ENCODE measurements at regions not wholly inside any gene's neighbourhood (a gene's known extent, or its start where the extent isn't known, plus 50 kb on each side); places are given as distances from the start of the nearest gene placed in this dataset.
"Not testable (repeated sequence)": the region's sequence is repeated elsewhere in the genome, so short reads cannot be mapped to it uniquely, and the experiment has no call there.

DNA sequence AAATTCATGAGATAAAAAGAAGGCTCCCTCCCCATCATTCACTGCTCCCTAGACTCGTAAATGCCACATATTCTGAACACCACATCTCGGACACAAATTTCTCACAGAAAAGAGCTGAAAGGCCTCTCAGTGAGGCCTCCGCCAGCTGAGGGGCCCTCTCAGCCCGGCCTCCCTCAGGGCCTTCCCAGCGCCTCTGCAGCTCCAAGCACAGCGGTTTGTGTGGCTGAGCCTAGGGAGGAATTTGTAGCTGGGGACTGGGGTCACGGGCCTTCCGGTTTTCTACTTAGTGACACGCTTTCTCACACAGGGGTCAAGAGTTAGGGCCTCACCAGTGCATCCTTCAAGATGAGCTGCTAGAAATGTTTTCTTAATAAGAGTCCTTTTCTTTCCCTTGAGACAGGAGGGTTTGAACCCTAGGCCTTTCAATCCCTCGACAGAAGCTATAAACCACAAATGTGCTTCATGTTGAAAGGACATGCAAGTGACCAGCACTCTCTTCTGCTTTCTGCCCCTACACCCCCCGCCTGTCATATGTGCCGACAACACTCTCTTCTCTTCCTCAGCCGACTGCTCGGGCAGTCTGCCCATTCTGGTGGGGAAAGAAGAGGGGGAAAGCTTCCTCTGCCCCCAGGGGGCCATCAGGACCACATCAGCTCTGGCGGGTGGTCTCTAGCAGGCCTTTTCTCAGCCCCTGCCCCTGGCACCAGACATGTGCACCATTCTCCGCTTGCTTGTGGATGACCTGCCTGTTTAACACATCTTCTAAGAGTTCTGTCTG lies 104.9 kb downstream of the CHIC2 start:
- DNase-seq (ENCODE audit: low read depth in 2 of 2, low spot score in 1 of 2) = no peak

DNA sequence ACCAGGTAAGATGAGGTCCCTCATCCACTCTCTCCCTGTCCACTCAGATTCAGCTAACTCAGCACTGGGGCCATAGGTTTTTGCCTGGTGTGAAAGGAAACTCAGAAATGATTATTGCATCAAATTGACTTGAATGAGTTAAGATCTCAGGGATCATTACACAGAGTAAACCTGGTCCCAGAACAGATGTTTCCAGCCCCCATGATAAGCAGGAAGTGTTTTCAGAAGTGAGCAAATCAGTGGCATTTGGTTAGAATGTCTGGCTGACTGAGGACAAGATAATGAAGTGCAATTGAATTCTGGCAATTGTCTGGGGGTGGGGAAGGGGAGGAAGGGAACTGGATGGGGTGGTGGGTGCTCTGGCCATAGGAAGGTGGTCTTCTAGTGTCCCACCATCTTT lies 108.0 kb downstream of the CHIC2 start:
- DNase-seq (ENCODE audit: low read depth in 2 of 2, low spot score in 1 of 2) = no peak

- DNase-seq (ENCODE audit: low read depth in 2 of 2, low spot score in 1 of 2) = no peak
Measured at GRCh38 chr4:53956053-53956452, 108.4 kb downstream of the CHIC2 start.

GRCh38 chr4:53951414-53951813 lies 113.0 kb downstream of the CHIC2 start:
- no peak for DNase-seq (ENCODE audit: low read depth in 2 of 2, low spot score in 1 of 2)

DNA sequence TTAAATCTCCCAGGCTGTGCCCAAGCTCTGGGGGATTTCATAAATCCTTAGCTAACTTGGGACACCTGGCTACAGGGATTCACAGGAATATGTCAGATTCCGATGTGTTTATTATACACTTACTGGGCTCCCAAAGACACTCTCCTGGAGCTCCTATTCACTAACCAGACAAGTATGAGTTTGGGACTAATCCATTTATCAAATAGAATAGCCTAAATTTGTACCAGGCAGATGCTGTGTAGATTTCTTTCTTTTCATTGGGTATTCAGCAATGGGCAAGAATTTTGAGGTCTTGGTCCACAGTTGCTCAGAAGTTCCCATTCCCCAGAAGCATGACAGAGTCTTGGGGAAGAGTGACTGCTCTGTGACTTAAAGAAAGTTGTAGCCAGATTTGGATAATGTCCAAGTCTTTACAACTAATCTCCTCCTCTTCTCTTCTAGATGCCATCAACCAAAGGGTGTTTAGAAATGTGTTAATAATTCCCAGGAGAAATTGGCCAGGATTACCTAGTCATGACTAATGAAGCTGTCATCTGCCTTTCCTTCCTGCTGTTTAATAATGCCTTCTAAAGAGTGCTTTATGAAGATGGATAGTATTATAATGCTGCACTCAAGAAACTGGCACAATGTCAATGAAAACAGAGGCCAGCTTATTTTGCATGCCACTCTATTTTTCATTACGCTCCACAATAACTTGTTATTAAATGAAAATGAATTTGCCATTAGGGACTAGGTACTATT lies 120.9 kb downstream of the CHIC2 start:
- DNase-seq (ENCODE audit: low read depth in 2 of 2, low spot score in 1 of 2) = no peak

DNA sequence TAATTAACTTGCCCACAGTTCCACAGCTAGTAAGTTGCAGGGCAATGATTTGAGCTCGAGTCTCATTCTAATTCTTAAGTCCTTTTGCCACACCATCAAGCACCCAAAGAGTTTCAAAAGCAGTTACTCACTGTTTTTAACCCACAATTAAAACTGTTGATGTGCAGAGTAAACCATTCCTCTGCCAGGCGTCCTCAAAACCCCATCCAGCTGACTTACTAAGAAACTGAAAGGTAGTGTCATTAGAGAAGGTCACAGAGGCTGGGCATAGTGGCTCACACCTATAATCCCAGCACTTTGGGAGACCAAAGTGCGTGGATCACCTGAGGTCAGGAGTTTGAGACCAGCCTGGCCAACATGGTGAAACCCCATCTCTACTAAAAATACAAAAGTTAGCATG lies 121.7 kb downstream of the CHIC2 start:
- no peak for DNase-seq (ENCODE audit: low read depth in 2 of 2, low spot score in 1 of 2)

DNA sequence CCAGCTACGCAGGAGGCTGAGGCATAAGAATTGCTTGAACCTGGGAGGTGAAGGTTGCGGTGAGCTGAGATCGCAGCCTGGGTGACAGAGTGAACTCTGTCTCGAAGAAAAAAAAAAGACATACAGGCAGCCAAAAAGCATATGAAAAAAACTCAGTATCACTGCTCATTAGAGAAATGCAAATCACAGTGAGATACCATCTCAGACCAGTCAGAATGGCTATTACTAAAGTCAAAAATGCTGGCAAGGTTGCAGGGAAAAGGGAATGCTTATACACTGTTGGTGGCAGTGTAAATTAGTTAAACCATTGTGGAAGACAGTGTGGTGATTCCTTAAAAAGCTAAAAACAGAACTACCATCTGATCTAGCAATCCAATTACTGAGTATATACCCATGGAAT lies 123.1 kb downstream of the CHIC2 start:
- no peak for DNase-seq (ENCODE audit: low read depth in 2 of 2, low spot score in 1 of 2)

DNA sequence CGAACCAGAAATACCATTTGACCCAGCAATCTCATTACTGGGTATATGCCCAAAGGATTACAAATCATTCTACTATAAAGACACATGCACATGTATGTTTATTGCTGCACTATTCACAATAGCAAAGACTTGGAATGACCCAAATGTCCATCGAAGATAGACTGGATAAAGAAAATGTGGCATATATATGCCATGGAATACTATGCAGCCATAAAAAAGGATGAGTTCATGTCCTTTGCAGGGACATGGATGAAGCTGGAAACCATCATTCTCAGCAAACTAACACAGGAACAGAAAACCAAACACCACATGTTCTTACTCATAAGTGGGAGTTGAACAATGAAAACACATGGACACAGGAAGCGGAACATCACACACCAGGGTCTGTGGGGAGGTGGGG lies 124.5 kb downstream of the CHIC2 start:
- not testable (repeated sequence) for DNase-seq (ENCODE audit: low read depth in 2 of 2, low spot score in 1 of 2)

DNA sequence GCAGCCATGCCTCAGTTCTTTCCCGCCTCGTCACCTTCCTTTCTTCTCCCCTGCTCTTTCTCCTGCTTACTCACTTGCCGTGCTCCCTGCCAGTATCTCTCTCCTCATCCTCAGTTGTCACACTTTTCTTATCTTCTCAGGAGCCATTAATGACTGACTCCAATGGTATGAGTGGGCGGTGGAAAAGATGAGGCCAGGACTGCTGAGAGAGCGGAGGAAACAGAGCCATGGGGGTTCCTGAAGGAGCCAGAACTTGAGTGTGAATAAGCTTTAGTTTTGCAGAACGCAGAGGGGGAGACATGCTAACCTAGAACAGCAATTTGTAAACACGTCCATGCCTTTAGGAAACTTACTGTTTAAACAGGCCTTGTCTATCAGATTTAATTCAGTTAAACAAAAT lies 126.5 kb downstream of the CHIC2 start:
- no peak for DNase-seq (ENCODE audit: low read depth in 2 of 2, low spot score in 1 of 2)

DNA sequence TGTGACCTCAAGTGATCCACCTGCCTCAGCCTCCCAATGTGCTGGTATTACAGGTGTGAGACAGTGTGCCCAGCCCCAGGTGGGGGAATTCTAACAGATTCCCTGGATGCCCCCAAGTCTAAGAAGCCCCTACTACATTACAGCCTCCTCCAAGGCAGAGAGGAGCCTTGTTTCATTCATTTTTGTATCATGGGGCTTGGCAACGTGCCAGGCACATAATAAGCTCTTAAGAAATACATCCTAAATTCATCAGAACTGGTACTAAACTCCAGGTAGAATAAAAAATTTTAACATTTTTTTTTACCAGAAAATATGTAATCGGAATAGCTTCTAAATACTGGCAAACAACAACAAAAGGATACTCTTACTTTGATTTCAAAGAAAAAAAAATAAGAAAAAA lies 127.1 kb downstream of the CHIC2 start:
- no peak for DNase-seq (ENCODE audit: low read depth in 2 of 2, low spot score in 1 of 2)

- no peak for DNase-seq (ENCODE audit: low read depth in 2 of 2, low spot score in 1 of 2)
Measured at GRCh38 chr4:53935780-53936179, 128.6 kb downstream of the CHIC2 start.

GRCh38 chr4:53932796-53933610 lies 131.4 kb downstream of the CHIC2 start:
- DNase-seq (ENCODE audit: low read depth in 2 of 2, low spot score in 1 of 2) = no peak

DNA sequence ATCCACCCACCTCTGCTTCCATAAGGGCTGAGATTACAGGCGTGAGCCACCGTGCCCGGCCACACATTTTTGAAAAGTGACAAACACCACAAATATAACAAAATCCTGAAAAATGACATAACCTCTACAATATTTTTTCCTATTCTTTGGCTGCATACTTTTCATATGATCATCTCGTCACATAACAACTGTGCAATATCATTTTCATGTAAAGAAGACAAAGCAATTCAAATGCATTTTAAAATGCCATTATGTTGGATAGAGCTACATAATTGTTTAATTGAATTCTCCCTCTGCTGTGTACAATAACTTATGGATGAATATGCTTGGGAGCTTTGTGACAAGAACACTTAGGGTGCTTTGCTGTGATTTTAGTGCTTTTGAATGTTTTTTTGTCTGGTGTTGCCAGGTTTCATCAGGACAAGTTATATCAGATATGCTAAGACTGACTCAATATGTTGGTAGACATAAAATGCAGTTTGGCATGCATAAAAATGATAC lies 132.9 kb downstream of the CHIC2 start:
- DNase-seq (ENCODE audit: low read depth in 2 of 2, low spot score in 1 of 2) = no peak

DNA sequence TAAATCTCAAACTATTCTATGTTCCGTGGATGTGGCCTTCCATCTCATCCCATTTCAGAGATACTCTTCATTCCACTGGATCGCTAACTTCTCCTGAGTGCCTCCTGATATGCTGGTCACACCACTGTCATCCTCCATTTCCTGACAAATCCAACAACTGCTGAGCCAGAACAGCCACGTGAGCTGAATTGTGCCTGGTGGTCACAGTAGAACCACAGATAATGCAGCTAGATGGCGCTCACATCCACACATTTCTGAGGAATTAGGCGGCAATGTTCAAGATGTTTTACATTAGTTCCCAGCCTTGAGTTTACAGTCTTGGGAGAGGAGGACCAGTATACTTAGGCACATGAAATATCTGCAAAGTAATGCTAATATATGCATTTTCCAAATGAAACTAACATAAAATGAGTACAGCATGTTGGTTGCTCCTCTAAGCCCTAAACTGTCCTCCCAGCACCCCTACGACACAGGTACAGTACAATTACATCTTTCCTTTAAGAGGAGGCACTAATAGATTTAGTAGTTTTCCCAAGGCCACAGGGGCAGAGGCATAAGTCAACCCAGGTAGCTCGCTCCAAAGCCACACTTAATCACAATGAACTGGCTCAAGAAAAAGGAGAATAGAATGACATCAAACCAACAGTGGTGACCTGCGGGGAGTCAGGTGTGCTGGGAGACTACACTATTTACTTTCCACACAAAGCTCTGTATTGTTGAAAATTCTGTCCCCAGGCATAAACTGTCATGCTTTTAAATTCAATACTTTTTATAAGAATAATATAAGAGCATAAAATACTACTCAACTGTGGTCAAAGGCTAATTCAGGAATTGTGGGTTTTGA lies 134.2 kb downstream of the CHIC2 start:
- peak in 1 of 2 donors; percentile 16 for DNase-seq (ENCODE audit: low read depth in 2 of 2, low spot score in 1 of 2)

GRCh38 chr4:53929311-53929710 lies 135.1 kb downstream of the CHIC2 start:
- no peak for DNase-seq (ENCODE audit: low read depth in 2 of 2, low spot score in 1 of 2)

GRCh38 chr4:53928825-53929224 lies 135.6 kb downstream of the CHIC2 start:
- DNase-seq (ENCODE audit: low read depth in 2 of 2, low spot score in 1 of 2) = no peak

DNA sequence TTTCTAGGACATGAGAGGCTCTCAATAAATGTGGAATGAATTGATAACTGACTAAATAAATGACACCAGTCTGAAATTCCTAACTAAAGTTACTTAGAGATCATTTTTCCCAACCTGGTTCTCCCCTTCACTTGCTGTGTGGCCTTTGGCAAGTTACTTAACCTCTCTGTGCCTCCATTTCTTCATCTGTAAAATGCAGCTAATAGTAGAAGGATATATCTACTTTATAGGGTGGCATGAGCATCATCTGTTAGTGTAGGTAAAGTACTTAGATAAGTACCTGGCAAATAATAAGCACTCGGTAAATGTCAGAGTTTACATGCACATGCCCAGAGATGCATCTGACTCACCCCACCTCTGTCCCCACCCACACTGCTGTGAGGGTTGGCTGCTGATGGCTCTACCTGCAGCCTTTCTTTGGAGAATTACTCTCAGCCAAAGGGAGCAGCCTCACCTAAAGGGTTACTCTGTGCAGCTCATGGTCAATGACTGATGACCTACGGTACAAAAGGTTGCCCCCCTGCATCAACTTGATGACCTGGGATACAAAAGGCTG lies 139.3 kb downstream of the CHIC2 start:
- DNase-seq (ENCODE audit: low read depth in 2 of 2, low spot score in 1 of 2) = no peak

- DNase-seq (ENCODE audit: low read depth in 2 of 2, low spot score in 1 of 2) = no peak
Measured at GRCh38 chr4:53924333-53925049, 139.9 kb downstream of the CHIC2 start.

GRCh38 chr4:53923921-53924320 lies 140.5 kb downstream of the CHIC2 start:
- no peak for DNase-seq (ENCODE audit: low read depth in 2 of 2, low spot score in 1 of 2)

DNA sequence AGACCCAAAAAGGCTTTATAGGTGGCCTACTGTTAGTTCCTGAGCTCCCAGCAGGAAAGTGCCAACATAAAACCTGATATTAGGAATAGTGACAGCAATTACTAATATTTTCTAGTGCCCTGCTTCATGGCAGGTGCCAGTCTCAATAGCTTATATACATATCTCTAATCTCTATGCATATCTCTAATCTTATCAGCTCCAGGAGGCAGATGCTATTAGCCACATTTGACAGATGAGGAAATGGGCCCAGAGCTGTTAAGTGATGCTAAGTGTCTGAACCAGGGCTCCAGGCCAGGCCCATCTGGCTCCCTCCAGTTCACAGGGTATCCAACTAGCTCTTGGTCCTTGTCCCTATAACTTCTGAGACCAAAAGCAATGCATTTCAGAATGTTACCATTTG lies 142.5 kb downstream of the CHIC2 start:
- no peak for DNase-seq (ENCODE audit: low read depth in 2 of 2, low spot score in 1 of 2)
